SK-N-MC (cell line): ENCODE measurements at regions not wholly inside any gene's neighbourhood (a gene's known extent, or its start where the extent isn't known, plus 50 kb on each side); places are given as distances from the start of the nearest gene placed in this dataset.

Experiments
- EZH2 ChIP-seq: fragments of 200-600 bp; sonication (generic); IDR thresholded peaks from one replicate; pipeline ENCODE4 v1.6.1; 2017; ENCODE audit warnings: antibody characterized with exemption
- FOXP2 ChIP-seq: optimal IDR thresholded peaks from 2 replicates; pipeline ENCODE3; 2011; ENCODE audit warnings: mild to moderate bottlenecking, moderate library complexity; ENCODE audit not compliant: insufficient read depth; ENCODE audit errors: extremely low read length, control extremely low read depth
- POLR2AphosphoS5 ChIP-seq: IDR thresholded peaks from 2 replicates; pipeline ENCODE4 v1.6.1; 2012; ENCODE audit warnings: mild to moderate bottlenecking, low read depth, low read length, borderline replicate concordance

GRCh38 chr1:220982686-220983085 is 103.4 kb downstream of the HLX start:
- TF ChIP-seq EZH2 (no peak), POLR2AphosphoS5 (no peak), FOXP2 (no peak)
